Esophagus mucosa (tissue), 1 donor: ENCODE measurements at regions not wholly inside any gene's neighbourhood (a gene's known extent, or its start where the extent isn't known, plus 50 kb on each side); places are given as distances from the start of the nearest gene placed in this dataset.

Source experiments
- ATAC-seq: fragments of 200-7000 bp; cut with Tn5 transposase; one replicate; pipeline ENCODE4 v1.9.1; 2020
- donor health status: DM: yes; HTN: yes; CAD: no.

GRCh38 chr1:57854436-57854835 is 430.6 kb upstream of the DAB1 start:
- no peak for ATAC-seq

- no peak for ATAC-seq
These were observed 426.5 kb upstream of the DAB1 start for GRCh38 chr1:57850176-57850940.

- ATAC-seq, result no peak
These were observed 424.5 kb upstream of the DAB1 start for GRCh38 chr1:57848406-57848805.

GRCh38 chr1:57845041-57845440 is 421.2 kb upstream of the DAB1 start:
- ATAC-seq, result peak; percentile 74

DNA sequence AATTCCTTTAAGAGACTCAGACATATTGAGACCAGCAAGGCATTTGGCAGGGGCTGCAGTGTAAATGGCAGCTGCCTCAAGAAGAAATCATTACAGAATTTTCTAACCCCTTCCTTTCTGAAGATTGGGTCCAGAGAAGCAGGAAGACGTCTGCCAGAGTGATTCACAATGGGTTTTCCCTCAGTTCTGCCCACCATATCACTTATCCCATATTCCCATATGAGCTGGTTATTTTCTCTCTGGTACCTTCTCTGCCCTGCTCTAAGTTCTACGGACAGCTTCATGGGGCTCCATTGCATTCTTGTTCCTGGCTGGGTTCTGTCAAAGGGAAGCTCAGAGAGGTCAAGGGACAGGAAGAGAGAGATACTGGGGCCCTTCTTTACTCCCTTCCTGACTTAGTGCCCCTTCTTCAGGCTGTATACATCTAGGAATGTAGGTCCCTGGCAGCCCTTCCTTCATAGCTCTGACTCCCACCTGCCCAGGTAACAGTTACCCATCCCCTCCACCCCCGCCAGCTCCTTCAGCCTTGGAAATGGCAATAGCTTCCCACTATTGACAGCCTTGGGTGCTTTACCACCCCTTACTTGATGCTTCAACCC is 420.6 kb upstream of the DAB1 start:
- ATAC-seq, result no peak

DNA sequence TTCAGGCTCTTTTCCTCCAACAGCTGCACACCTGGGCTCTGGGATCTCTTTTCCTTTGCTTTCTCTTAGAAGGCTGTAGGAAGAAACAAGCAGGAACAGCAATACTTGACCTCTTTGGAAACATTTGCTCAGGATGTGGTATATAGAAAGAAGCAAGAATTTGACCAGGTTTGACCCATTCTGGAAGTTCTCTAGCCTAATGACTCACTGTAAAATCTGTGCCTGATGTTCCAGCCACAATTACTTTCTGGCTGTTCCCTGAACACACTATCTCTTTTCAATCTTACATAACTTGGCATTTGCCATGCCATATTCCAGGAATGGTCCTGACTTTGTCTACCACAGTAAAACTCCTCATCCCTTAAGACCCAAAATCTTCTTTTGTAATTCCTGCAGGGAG is 419.9 kb upstream of the DAB1 start:
- ATAC-seq, result no peak

GRCh38 chr1:57839526-57839925 is 415.7 kb upstream of the DAB1 start:
- no peak for ATAC-seq

GRCh38 chr1:57839067-57839466 is 415.2 kb upstream of the DAB1 start:
- no peak for ATAC-seq

- no peak for ATAC-seq
These were observed 411.8 kb upstream of the DAB1 start for GRCh38 chr1:57835620-57836019.

- no peak for ATAC-seq
These were observed 409.4 kb upstream of the DAB1 start for GRCh38 chr1:57833296-57833695.

- no peak for ATAC-seq
These were observed 408.8 kb upstream of the DAB1 start for GRCh38 chr1:57832612-57833011.

DNA sequence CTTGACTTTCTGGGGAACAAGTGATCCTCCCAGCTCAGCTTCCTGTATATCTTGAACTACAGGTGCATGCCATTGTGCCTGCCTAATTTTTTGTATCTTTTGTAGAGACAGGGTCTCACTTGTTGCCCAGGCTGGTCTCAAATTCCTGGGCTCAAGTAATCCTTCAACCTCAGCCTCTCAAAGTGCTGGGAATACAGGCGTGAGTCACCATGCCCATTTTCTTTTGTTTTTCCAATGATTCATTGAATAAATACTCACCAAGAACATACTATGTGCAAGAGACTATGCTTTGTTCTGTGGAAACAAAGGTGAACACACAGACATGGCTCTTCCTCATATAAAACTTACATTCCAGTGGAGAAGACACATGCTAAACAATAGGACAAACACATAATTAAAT is 407.8 kb upstream of the DAB1 start:
- peak; percentile 88 for ATAC-seq

GRCh38 chr1:57826535-57826934 is 402.7 kb upstream of the DAB1 start:
- no peak for ATAC-seq

DNA sequence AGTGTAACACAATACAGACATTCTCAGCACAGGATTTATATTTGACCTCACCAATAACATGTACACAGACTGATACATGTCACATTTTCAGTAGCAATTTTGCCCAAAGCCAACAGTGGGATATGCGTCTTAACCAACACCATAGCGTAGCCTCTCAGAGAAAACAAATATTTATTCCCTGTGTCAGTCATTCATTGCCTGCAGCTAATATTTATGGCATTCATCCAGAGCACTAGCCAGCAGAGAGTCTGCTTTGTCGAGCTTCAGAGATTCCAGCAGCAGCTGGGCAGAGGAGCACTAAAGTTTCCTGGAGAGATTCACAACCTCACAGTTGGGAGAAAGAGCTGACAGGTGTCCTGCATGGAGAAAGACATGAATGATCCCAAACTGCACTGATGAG is 400.7 kb upstream of the DAB1 start:
- no peak for ATAC-seq

DNA sequence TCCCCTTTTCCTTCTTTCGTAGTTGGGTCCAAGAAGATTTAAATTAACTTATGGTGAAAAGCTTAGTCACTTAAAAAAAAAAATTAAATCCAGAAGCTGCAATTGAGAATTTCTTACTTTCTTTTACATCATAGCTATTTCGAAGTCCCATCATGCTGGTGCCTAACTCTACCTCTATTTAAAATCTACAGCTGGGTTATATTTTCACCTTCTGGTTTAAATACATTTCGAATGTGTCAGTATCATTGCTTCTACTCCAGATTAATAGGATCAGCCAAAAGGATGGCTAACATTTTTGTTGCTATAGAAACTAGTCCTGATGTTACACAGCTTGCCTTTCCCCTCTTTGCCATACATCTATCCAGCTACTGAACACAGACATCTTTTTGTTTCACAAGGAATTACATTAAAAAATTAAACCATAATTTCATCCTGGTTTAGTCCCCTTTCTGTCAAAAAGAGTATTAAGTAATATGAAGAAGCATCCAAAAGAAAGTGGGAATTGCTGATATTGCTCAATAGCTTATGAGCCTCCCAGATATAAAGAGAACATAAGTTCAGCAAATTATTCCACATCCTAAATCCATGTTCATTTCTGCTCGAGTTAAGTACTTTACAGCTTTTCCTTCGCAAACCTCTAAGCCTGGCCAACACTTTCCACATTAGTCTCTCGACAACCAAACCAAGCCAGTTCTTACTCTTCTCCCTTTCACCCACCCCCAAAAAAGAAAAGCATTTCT is 396.7 kb upstream of the DAB1 start:
- ATAC-seq, result no peak

GRCh38 chr1:57819893-57820292 is 396.0 kb upstream of the DAB1 start:
- no peak for ATAC-seq

GRCh38 chr1:57803586-57803985 is 379.7 kb upstream of the DAB1 start:
- ATAC-seq, result no peak

DNA sequence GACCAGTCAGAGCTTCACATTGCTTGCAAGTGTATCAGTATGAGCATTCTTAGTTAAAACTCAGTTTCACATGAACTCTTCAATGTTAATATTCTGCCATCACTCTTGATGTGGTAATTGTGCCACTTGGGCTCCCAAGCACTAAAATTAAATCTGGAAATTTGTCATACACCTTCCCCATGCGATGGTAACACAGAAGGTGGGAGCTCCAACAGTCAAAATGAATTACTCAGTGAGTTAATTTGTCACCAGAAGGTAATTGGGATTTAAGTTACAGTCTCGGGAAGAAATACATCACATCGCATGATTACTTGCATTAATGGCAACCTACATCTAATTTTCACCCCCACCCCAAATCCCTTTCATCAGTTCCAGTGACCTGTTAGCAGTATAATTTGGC is 376.5 kb upstream of the DAB1 start:
- no peak for ATAC-seq

- no peak for ATAC-seq
These were observed 375.7 kb upstream of the DAB1 start for GRCh38 chr1:57799490-57800115.

DNA sequence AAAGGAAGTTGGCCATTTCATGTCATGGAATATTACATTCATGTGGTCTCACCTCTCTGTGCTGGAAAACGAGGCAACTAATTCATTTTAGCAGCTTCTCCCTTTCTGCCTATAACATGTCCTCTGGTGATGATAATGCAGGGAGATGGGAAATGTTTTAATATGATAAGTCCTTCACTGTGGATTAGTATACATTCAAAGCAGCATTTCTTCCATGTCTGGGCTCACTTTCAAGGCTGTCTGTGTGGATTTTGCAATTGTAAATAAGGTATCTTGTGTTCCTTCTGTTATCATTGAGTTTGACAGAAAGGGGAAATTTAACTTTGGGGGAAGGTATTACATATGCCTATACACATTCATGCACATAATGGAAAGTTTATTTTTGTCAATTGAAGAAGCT is 374.7 kb upstream of the DAB1 start:
- ATAC-seq, result no peak

GRCh38 chr1:57797084-57797483 is 373.2 kb upstream of the DAB1 start:
- ATAC-seq, result no peak

- ATAC-seq, result peak; percentile 42
These were observed 372.8 kb upstream of the DAB1 start for GRCh38 chr1:57796616-57797015.

GRCh38 chr1:57795886-57796285 is 372.0 kb upstream of the DAB1 start:
- ATAC-seq, result no peak

- no peak for ATAC-seq
These were observed 370.2 kb upstream of the DAB1 start for GRCh38 chr1:57794078-57794477.
